Neural cell (in vitro differentiated cells): ENCODE measurements at regions not wholly inside any gene's neighbourhood (a gene's known extent, or its start where the extent isn't known, plus 50 kb on each side); places are given as distances from the start of the nearest gene placed in this dataset.

Experiments used
- EP300 ChIP-seq: fragments of 450-650 bp; conservative IDR thresholded peaks from 2 replicates; pipeline ENCODE4 v1.6.1; 2014; ENCODE audit warnings: antibody characterized with exemption, mild to moderate bottlenecking, moderate library complexity; ENCODE audit not compliant: poor library complexity, severe bottlenecking
- EZH2 ChIP-seq: fragments of 200-600, 300-800 bp; shearing (Covaris generic), sonication (generic); IDR thresholded peaks from 2 replicates; pipeline ENCODE4 v1.6.1; 2014; ENCODE audit warnings: antibody characterized with exemption, low read length, borderline replicate concordance, mild to moderate bottlenecking; ENCODE audit not compliant: insufficient read depth, poor library complexity, severe bottlenecking
- POLR2AphosphoS5 ChIP-seq: IDR thresholded peaks from 2 replicates; pipeline ENCODE4 v1.6.1; 2012
- TAF1 ChIP-seq: IDR thresholded peaks from 2 replicates; pipeline ENCODE4 v1.6.1; 2012; ENCODE audit warnings: low read depth
- TF ChIP-seq, protein P1 (sequence below): fragments of 450-650 bp; IDR thresholded peaks from 2 replicates; pipeline ENCODE4 v1.5.1; 2014; ENCODE audit warnings: antibody characterized with exemption, mild to moderate bottlenecking, moderate library complexity; ENCODE audit not compliant: poor library complexity, severe bottlenecking
- TF ChIP-seq, protein P2 (sequence below): IDR thresholded peaks from 2 replicates; pipeline ENCODE4 v1.6.1; 2012; ENCODE audit warnings: borderline replicate concordance

DNA sequence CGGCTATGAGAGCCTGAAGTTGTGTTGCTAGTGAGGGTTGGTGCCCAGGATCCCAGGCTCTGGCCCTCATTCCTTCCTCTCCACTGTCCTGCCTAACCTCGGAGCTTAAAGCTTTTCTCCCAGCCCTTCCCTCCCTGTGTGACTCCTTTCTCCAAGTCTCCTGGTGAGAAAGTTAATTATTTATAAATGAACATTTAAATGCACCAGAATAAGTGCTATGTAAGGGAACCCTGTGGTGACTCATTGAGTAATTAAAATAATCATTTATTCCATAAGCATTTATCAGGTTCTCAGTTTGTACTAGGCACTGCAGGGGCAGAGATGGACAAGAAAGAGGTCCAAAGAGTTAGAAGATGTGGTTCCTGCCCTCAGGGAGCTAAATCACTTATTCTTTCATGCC lies 89.1 kb upstream of the ISX start:
- TF ChIP-seq TAF1 = no peak
- TF ChIP-seq POLR2AphosphoS5 = no peak
- TF ChIP-seq, protein P1, sequence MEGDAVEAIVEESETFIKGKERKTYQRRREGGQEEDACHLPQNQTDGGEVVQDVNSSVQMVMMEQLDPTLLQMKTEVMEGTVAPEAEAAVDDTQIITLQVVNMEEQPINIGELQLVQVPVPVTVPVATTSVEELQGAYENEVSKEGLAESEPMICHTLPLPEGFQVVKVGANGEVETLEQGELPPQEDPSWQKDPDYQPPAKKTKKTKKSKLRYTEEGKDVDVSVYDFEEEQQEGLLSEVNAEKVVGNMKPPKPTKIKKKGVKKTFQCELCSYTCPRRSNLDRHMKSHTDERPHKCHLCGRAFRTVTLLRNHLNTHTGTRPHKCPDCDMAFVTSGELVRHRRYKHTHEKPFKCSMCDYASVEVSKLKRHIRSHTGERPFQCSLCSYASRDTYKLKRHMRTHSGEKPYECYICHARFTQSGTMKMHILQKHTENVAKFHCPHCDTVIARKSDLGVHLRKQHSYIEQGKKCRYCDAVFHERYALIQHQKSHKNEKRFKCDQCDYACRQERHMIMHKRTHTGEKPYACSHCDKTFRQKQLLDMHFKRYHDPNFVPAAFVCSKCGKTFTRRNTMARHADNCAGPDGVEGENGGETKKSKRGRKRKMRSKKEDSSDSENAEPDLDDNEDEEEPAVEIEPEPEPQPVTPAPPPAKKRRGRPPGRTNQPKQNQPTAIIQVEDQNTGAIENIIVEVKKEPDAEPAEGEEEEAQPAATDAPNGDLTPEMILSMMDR = no peak
- no peak for TF ChIP-seq EZH2
- no peak for TF ChIP-seq EP300
- TF ChIP-seq, protein P2, sequence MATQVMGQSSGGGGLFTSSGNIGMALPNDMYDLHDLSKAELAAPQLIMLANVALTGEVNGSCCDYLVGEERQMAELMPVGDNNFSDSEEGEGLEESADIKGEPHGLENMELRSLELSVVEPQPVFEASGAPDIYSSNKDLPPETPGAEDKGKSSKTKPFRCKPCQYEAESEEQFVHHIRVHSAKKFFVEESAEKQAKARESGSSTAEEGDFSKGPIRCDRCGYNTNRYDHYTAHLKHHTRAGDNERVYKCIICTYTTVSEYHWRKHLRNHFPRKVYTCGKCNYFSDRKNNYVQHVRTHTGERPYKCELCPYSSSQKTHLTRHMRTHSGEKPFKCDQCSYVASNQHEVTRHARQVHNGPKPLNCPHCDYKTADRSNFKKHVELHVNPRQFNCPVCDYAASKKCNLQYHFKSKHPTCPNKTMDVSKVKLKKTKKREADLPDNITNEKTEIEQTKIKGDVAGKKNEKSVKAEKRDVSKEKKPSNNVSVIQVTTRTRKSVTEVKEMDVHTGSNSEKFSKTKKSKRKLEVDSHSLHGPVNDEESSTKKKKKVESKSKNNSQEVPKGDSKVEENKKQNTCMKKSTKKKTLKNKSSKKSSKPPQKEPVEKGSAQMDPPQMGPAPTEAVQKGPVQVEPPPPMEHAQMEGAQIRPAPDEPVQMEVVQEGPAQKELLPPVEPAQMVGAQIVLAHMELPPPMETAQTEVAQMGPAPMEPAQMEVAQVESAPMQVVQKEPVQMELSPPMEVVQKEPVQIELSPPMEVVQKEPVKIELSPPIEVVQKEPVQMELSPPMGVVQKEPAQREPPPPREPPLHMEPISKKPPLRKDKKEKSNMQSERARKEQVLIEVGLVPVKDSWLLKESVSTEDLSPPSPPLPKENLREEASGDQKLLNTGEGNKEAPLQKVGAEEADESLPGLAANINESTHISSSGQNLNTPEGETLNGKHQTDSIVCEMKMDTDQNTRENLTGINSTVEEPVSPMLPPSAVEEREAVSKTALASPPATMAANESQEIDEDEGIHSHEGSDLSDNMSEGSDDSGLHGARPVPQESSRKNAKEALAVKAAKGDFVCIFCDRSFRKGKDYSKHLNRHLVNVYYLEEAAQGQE = no peak
